Ascending aorta (tissue), 2 donors: ENCODE measurements at regions not wholly inside any gene's neighbourhood (a gene's known extent, or its start where the extent isn't known, plus 50 kb on each side); places are given as distances from the start of the nearest gene placed in this dataset.

Source experiments
- DNase-seq, 2 donors: peaks; one replicate each; pipeline ENCODE4 v3.0.0-alpha.2; 2019; ENCODE audit warnings: low spot score in 2 of 2
- H3K27ac ChIP-seq, 2 donors: fragments of 200-600 bp; sonication (generic); one replicate each; pipeline ENCODE4 v1.5.1; 2016 to 2017; ENCODE audit warnings: mild to moderate bottlenecking in 1 of 2
- H3K27me3 ChIP-seq: fragments of 200-600 bp; sonication (generic); one replicate; pipeline ENCODE4 v1.5.1; 2017
- H3K36me3 ChIP-seq, 2 donors: fragments of 200-600 bp; sonication (generic); one replicate each; pipeline ENCODE4 v1.5.1; 2016
- H3K4me1 ChIP-seq, 2 donors: fragments of 200-600 bp; sonication (generic); one replicate each; pipeline ENCODE4 v1.5.1; 2016 to 2017; ENCODE audit warnings: mild to moderate bottlenecking in 1 of 2
- H3K4me3 ChIP-seq, 2 donors: fragments of 200-600 bp; sonication (generic); one replicate each; pipeline ENCODE4 v1.5.1; 2016 to 2017; ENCODE audit warnings: mild to moderate bottlenecking in 1 of 2
- H3K9me3 ChIP-seq, 2 donors: fragments of 200-600 bp; sonication (generic); one replicate each; pipeline ENCODE4 v1.5.1; 2016
- intact Hi-C: fragments of 100-400 bp; cut with DNase I; formaldehyde crosslinking; loops from one replicate; pipeline ENCODE4 v1.15.1; 2023
- TF ChIP-seq, protein P1 (sequence below), 3 experiments: fragments of 200-600 bp in 2 of 3; fragments of 450-650 bp in 1 of 3; sonication (generic) in 2 of 3; IDR thresholded peaks; one replicate each; pipeline ENCODE4 v1.5.1; 2016 to 2019; ENCODE audit warnings: antibody characterized with exemption in 3 of 3, mild to moderate bottlenecking in 1 of 3, moderate library complexity in 1 of 3

- Histone ChIP-seq H3K4me1 (no peaks in the 10 kb centered on the region), H3K9me3 (no peaks in the 10 kb centered on the region), H3K4me3 (no peak overlapping the region), H3K36me3 (no peaks in the 10 kb centered on the region), H3K27ac (no peak overlapping the region), H3K27me3 (no peaks in the 10 kb centered on the region)
- intact Hi-C loops: no loop called here
- TF ChIP-seq, protein P1, sequence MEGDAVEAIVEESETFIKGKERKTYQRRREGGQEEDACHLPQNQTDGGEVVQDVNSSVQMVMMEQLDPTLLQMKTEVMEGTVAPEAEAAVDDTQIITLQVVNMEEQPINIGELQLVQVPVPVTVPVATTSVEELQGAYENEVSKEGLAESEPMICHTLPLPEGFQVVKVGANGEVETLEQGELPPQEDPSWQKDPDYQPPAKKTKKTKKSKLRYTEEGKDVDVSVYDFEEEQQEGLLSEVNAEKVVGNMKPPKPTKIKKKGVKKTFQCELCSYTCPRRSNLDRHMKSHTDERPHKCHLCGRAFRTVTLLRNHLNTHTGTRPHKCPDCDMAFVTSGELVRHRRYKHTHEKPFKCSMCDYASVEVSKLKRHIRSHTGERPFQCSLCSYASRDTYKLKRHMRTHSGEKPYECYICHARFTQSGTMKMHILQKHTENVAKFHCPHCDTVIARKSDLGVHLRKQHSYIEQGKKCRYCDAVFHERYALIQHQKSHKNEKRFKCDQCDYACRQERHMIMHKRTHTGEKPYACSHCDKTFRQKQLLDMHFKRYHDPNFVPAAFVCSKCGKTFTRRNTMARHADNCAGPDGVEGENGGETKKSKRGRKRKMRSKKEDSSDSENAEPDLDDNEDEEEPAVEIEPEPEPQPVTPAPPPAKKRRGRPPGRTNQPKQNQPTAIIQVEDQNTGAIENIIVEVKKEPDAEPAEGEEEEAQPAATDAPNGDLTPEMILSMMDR (IDR thresholded peaks at IDR 0.05): peak in 2 of 3 experiments; percentile 36 to 48
- no peak for DNase-seq
These were observed 974.8 kb downstream of the ADGRL2 start for GRCh38 chr1:82775406-82776000.

DNA sequence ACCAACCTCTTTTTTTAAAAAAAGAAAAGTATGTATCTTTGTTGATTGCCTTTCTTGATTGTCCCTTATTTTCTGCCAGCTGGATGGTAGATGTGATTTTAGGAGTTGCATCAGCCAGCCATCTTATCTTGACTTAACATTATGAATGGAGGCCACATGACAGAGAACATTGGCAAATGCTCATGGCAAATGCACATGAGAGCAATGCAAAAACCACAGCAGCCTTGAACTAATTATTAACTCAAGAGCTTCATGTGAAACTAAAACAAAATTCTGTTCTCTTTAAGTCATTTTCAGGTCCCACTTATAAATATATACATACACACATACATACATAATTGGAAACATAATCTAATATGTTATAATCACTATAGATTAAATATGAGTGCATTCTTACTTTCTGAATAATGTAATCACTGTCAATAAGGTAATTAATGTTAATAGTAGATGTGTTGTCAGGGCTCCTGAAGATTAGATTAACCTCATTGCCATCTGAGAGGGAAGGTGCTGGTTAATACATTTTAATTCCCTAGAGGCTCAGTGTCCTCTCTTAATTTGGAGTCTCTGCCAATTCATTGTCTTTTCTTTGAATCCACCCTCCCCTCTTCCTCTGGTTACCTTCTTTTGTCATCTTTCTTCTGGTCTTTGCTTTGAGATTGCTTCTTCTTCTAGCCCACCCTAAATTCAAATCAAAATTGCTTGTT is 962.2 kb downstream of the ADGRL2 start:
- Histone ChIP-seq H3K27me3 (no peaks in the 10 kb centered on the region), H3K9me3 (no peaks in the 10 kb centered on the region), H3K36me3 (no peaks in the 10 kb centered on the region), H3K27ac (no peak overlapping the region), H3K4me1 (no peaks in the 10 kb centered on the region), H3K4me3 (no peak overlapping the region)
- no peak for DNase-seq
- intact Hi-C loops: no loop called here
- TF ChIP-seq, protein P1 (IDR thresholded peaks at IDR 0.05): no peak

DNA sequence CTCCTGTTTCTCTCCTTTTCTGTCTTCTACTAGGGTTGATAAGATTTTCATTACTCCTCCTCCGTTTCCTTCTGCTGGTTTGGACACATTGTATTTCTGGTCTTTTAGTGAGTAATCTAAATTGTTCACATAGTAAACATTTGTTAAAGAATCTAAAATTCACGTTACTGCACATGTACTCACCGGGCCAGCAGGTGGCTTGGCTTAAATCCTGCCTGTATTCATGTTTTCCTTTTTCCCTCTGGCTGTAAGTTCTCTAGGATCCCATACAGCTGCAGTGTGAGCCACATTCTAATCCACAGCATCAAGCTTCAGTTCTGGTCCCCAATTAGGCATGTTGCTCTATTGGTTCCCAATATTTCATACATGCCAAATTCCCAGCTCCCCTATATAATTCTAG is 958.3 kb downstream of the ADGRL2 start:
- H3K27ac ChIP-seq: no peak overlapping the region
- no peaks in the 10 kb centered on the region for H3K9me3 ChIP-seq
- no peaks in the 10 kb centered on the region for H3K36me3 ChIP-seq
- H3K27me3 ChIP-seq: no peaks in the 10 kb centered on the region
- TF ChIP-seq, protein P1 (IDR thresholded peaks at IDR 0.05): no peak
- no peaks in the 10 kb centered on the region for H3K4me1 ChIP-seq
- intact Hi-C loops: no loop called here
- no peak overlapping the region for H3K4me3 ChIP-seq
- DNase-seq: no peak

GRCh38 chr1:82755671-82756070 is 954.9 kb downstream of the ADGRL2 start:
- Histone ChIP-seq H3K4me3 (no peak overlapping the region), H3K9me3 (no peaks in the 10 kb centered on the region), H3K27ac (no peak overlapping the region), H3K4me1 (no peaks in the 10 kb centered on the region), H3K36me3 (no peaks in the 10 kb centered on the region), H3K27me3 (no peaks in the 10 kb centered on the region)
- DNase-seq: no peak
- TF ChIP-seq, protein P1 (IDR thresholded peaks at IDR 0.05): no peak
- intact Hi-C loops: no loop called here

- TF ChIP-seq, protein P1 (IDR thresholded peaks at IDR 0.05): no peak
- H3K27me3 ChIP-seq: no peaks in the 10 kb centered on the region
- H3K27ac ChIP-seq: no peak overlapping the region
- no peaks in the 10 kb centered on the region for H3K9me3 ChIP-seq
- intact Hi-C loops: no loop called here
- DNase-seq: no peak
- H3K4me3 ChIP-seq: no peak overlapping the region
- no peaks in the 10 kb centered on the region for H3K4me1 ChIP-seq
- H3K36me3 ChIP-seq: no peaks in the 10 kb centered on the region
These were observed 954.5 kb downstream of the ADGRL2 start for GRCh38 chr1:82755191-82755590.
